A673 (cell line): ENCODE measurements at regions not wholly inside any gene's neighbourhood (a gene's known extent, or its start where the extent isn't known, plus 50 kb on each side); places are given as distances from the start of the nearest gene placed in this dataset.

Experiments
- CTCF ChIP-seq: fragments of 300-800, 200-600 bp; sonication (generic); conservative IDR thresholded peaks from 2 replicates; pipeline ENCODE4 v1.5.1; 2017; ENCODE audit warnings: low read depth, mild to moderate bottlenecking, antibody characterized with exemption, low read length, moderate library complexity, mixed read lengths
- EZH2 ChIP-seq: fragments of 200-600 bp; sonication (generic); IDR thresholded peaks from 2 replicates; pipeline ENCODE4 v1.6.1; 2017; ENCODE audit warnings: borderline replicate concordance, low read depth, mild to moderate bottlenecking, mixed read lengths, antibody characterized with exemption, low read length; ENCODE audit not compliant: poor library complexity, severe bottlenecking

GRCh38 chr7:22055226-22055625, 109.5 kb upstream of the CDCA7L start:
- TF ChIP-seq CTCF (no peak), EZH2 (no peak)
